ENCODE measurements at regions not wholly inside any gene's neighbourhood (a gene's known extent, or its start where the extent isn't known, plus 50 kb on each side); places are given as distances from the start of the nearest gene placed in this dataset.
"Not testable (repeated sequence)": the region's sequence is repeated elsewhere in the genome, so short reads cannot be mapped to it uniquely, and the experiment has no call there.

DNA sequence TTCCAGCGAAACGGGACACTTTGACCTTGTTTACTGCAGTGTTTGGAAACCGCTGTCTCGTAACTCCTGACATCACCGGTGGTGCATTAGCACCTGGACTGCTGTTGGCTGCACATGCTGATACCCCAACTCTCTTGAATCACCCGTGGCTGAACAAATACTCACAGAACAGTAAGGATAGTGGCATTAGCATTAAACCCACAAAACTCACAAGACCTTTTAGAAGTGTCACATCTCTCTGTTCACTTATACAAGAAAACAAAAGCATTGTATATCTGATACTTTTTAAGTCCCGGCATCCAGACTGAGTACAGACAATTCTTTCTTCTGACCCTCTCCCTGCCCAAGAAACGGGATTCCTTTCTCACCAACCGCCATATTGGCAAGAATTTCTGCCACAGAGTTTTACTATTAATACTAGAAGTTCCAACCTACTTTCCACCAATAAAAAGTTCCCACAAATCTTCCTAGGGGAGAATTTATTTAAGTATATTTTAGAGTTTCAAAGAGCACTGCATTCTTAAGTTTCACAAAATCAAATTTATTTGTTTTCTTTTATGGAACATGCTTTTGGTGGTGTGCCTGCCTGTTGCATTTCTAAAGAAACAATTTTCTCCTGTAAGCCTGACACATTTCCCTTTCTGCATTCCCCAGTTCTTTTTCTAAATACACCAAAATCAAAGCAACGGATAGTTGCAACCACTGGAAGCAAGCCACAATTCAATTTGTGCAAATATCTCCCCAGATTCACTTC, 208.4 kb upstream of the KLF14 start:
- DNase-seq (ENCODE audit: low read depth in 4 of 4, low spot score in 1 of 4), result no peak

DNA sequence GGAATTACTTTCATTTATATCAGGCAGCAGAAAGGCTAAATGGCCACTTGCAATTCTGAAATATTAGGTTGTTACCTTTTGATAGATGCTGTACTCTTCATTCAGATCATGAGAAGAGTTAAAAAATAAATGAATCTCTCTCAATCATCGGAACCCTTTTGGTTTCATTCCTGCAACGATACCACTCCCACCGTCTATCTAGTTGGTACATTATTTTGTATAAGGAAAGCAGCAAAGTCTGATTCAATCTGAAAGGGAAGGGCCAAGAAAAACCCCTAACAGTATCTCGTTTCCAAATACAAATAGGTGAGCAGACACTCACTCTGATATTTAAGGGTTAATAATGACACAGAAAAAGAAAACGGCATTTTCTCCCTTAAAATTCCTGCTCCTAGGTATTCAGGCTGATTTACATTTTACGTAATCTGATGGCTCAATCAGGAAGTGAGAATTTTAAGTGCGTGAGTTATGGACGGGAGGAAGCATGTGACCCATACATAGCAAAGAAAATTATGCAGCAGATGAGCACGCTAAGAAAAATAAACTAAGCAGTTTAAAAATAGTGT, 209.4 kb upstream of the KLF14 start:
- DNase-seq (ENCODE audit: low read depth in 4 of 4, low spot score in 1 of 4), result no peak

GRCh38 chr7:130943981-130944380, 210.0 kb upstream of the KLF14 start:
- DNase-seq (ENCODE audit: low read depth in 4 of 4, low spot score in 1 of 4), result no peak

- no peak for DNase-seq (ENCODE audit: low read depth in 4 of 4, low spot score in 1 of 4)
Observed at GRCh38 chr7:130944997-130945396, 211.0 kb upstream of the KLF14 start.

- DNase-seq (ENCODE audit: low read depth in 4 of 4, low spot score in 1 of 4), result no peak
Observed at GRCh38 chr7:130945411-130945811, 211.4 kb upstream of the KLF14 start.

DNA sequence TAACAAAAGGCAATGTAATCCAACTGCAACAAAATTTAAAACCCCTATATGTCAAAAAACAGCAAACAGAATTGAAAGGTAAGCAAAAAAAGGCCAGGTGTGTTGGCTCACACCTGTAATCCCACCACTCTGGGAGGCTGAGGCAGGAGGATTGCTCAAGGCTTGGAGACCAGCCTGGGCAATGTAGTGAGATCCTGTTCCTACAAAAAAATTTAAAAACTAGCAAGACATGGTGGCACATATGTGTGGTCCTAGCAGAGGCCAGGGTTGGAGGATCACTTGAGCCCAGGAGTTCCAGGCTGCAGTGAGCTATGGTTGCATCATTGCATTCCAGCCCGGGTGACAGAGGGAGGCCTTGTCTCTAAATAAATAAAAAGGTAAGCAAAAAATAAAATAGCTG, 212.1 kb upstream of the KLF14 start:
- no peak for DNase-seq (ENCODE audit: low read depth in 4 of 4, low spot score in 1 of 4)

GRCh38 chr7:130947792-130948580, 214.0 kb upstream of the KLF14 start:
- no peak for DNase-seq (ENCODE audit: low read depth in 4 of 4, low spot score in 1 of 4)

GRCh38 chr7:130948822-130949221, 214.8 kb upstream of the KLF14 start:
- DNase-seq (ENCODE audit: low read depth in 4 of 4, low spot score in 1 of 4), result no peak

- DNase-seq (ENCODE audit: low read depth in 4 of 4, low spot score in 1 of 4), result no peak
Observed at GRCh38 chr7:130949550-130949949, 215.5 kb upstream of the KLF14 start.

GRCh38 chr7:130950054-130950453, 216.0 kb upstream of the KLF14 start:
- no peak for DNase-seq (ENCODE audit: low read depth in 4 of 4, low spot score in 1 of 4)

GRCh38 chr7:130950741-130951140, 216.7 kb upstream of the KLF14 start:
- DNase-seq (ENCODE audit: low read depth in 4 of 4, low spot score in 1 of 4), result no peak

GRCh38 chr7:130951303-130951975, 217.4 kb upstream of the KLF14 start:
- DNase-seq (ENCODE audit: low read depth in 4 of 4, low spot score in 1 of 4), result no peak

DNA sequence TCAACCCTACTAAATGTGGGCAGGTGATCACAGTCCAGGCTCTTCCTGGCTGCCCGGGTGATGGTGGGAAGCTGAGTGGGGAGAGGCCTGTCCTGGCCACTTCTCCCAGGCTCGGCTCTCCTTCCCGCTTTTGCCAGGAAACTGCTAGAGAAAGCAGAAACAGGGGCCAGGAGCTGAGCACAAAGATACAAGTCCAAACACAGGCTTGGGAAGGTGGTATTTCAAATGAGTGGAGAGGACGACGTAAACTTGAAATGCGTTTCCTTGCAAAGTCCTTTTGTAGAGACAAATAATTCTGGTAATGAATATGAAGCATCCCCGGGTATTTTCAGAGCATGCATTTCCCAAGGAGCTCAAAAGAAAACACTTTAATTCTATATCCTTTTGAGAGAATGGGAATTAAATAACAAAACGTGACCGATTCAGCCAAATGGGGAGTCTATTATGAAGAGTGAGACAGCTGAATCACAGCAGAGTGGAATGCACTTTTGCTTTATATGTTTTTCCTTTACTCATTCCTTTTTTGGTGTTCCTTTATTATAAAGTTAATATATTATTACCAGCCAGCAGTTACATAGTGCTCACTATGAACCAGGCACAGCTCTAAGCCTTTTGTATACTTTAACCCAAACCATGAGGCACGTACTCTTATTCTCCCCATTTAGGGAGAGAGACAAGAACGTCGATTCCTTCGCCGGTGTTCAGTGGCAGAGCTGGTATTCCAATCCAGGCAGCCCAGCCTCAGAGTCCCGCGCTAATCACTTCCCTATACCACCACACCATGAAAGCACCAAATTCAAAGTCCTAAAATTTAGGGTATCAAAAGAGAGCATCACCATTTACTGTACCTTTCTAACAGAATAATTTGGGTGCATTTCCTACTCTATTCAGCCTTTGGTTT, 218.2 kb upstream of the KLF14 start:
- no peak for DNase-seq (ENCODE audit: low read depth in 4 of 4, low spot score in 1 of 4)

GRCh38 chr7:130953196-130953595, 219.2 kb upstream of the KLF14 start:
- DNase-seq (ENCODE audit: low read depth in 4 of 4, low spot score in 1 of 4), result no peak

- DNase-seq (ENCODE audit: low read depth in 4 of 4, low spot score in 1 of 4), result no peak
Observed at GRCh38 chr7:130954918-130955564, 221.0 kb upstream of the KLF14 start.

DNA sequence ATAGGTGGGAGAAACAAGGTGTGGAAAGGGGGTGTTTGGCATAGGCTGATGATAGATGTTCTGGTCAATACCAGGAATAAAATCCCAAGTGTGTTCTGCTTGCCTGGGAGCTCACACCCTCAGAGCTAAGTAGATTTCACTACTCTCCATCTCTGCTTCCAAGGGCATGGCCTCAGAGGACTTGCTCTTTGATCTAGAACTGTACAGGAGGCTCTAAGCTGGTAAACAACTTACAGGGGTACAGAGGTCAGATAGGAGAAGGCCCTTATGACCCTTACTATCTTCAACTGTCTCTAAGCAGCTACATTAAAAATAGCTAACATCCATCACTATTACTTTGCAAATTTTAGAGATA, 221.5 kb upstream of the KLF14 start:
- no peak for DNase-seq (ENCODE audit: low read depth in 4 of 4, low spot score in 1 of 4)

- no peak for DNase-seq (ENCODE audit: low read depth in 4 of 4, low spot score in 1 of 4)
Observed at GRCh38 chr7:130956417-130957136, 222.6 kb upstream of the KLF14 start.

DNA sequence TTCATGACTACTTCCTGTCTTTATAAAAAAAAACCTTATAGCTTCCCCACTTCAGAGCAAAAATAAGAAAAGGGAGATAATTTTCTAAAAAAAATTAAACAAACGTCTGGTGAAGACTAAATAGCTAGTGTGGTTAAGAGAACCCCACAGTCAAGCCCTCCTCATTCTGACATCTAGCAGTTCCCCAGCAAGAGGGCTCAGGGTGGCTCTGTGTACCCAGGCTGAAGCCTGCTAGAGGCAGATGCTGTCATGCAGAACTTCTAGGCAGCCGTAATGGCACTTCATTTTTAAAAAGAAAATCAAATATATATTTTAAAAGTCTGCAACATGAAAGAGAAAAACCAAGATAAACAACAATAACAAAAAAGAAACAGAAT, 223.1 kb upstream of the KLF14 start:
- DNase-seq (ENCODE audit: low read depth in 4 of 4, low spot score in 1 of 4), result no peak

- DNase-seq (ENCODE audit: low read depth in 4 of 4, low spot score in 1 of 4), result not testable (repeated sequence)
Observed at GRCh38 chr7:130957722-130958435, 223.9 kb upstream of the KLF14 start.
